Panc1 (cell line): ENCODE measurements at regions not wholly inside any gene's neighbourhood (a gene's known extent, or its start where the extent isn't known, plus 50 kb on each side); places are given as distances from the start of the nearest gene placed in this dataset.

Experiments used
- ATAC-seq: fragments of 200-7000 bp; cut with Tn5 transposase; 2 replicates; pipeline ENCODE4 v1.9.1; 2020; ENCODE audit warnings: mild to moderate bottlenecking, moderate library complexity
- BruUV-seq: library from RNA; stranded (reverse); fragments of 400-500 nt; replicated peaks from 2 replicates; lab custom pipeline; 2021; lab: Mats Ljungman, UMichigan
- CTCF ChIA-PET: fragments of 300-600 bp; sonication (Branson Sonifier 250); formaldehyde crosslinking; loops from one replicate; lab custom pipeline; 2022; ENCODE audit warnings: antibody characterized with exemption; lab: Charles Lee
- POLR2A ChIA-PET: fragments of 300-600 bp; sonication (Branson Sonifier 250); formaldehyde crosslinking; loops from one replicate; lab custom pipeline; 2022; ENCODE audit warnings: antibody characterized with exemption; lab: Charles Lee
- DNase-seq: peaks from one replicate; pipeline ENCODE4 v3.0.0-alpha.2; 2010; ENCODE audit warnings: low read depth, low spot score
- H3K27ac ChIP-seq: 2 replicates; pipeline ENCODE4 v1.5.1; 2011; ENCODE audit warnings: mild to moderate bottlenecking, low read length, inconsistent platforms
- H3K27me3 ChIP-seq: fragments of 200-500 bp; sonication (Bioruptor generic); 2 replicates; pipeline ENCODE4 v1.6.0; 2014; ENCODE audit warnings: low read length, inconsistent platforms; ENCODE audit not compliant: control insufficient read depth, insufficient read depth
- H3K36me3 ChIP-seq: fragments of 200-500 bp; sonication (Bioruptor generic); 2 replicates; pipeline ENCODE4 v1.5.1; 2014; ENCODE audit warnings: inconsistent platforms, mild to moderate bottlenecking, low read length, moderate library complexity; ENCODE audit not compliant: control insufficient read depth, insufficient read depth
- H3K4me1 ChIP-seq: 2 replicates; pipeline ENCODE4 v1.5.1; 2011; ENCODE audit warnings: inconsistent platforms, mild to moderate bottlenecking, low read length, moderate library complexity; ENCODE audit not compliant: control insufficient read depth, insufficient read depth
- H3K4me3 ChIP-seq, 2 experiments: 2 replicates each; pipeline ENCODE4 v1.5.1; 2011 to 2012; ENCODE audit warnings: low read depth in 2 of 2, low read length in 2 of 2, mild to moderate bottlenecking in 2 of 2, inconsistent platforms in 1 of 2, moderate library complexity in 1 of 2
- H3K9me3 ChIP-seq: fragments of 200-500 bp; sonication (Bioruptor generic); 2 replicates; pipeline ENCODE4 v1.5.1; 2014; ENCODE audit warnings: low read depth, mild to moderate bottlenecking, inconsistent platforms, low read length, moderate library complexity; ENCODE audit not compliant: control insufficient read depth, insufficient read depth
- POLR2AphosphoS5 ChIP-seq: IDR thresholded peaks from 2 replicates; pipeline ENCODE4 v1.6.1; 2012; ENCODE audit warnings: mild to moderate bottlenecking, low read depth, low read length, moderate library complexity
- SIN3A ChIP-seq: IDR thresholded peaks from 2 replicates; pipeline ENCODE4 v1.6.1; 2012; ENCODE audit warnings: low read depth, mild to moderate bottlenecking, low read length, moderate library complexity, borderline replicate concordance; ENCODE audit not compliant: insufficient read depth
- TCF7L2 ChIP-seq: IDR thresholded peaks from 2 replicates; pipeline ENCODE4 v1.6.1; 2011; ENCODE audit warnings: mild to moderate bottlenecking, low read depth, low read length, inconsistent platforms
- in situ Hi-C: cut with HindIII; loops from 2 replicates; pipeline ENCODE4 v1.10.0; 2016; ENCODE audit warnings: low sequenced_read_pairs, low pct_unique_long_range_greater_than_20kb
- intact Hi-C: fragments of 100-400 bp; cut with micrococcal nuclease; formaldehyde crosslinking; loops from one replicate; pipeline ENCODE4 v1.10.0; 2022; ENCODE audit not compliant: unreplicated experiment
- TF ChIP-seq, protein P1 (sequence below): fragments of 450-650 bp; IDR thresholded peaks from 2 replicates; pipeline ENCODE4 v1.5.1; 2017; ENCODE audit warnings: mild to moderate bottlenecking
- TF ChIP-seq, protein P2 (sequence below), 2 experiments: IDR thresholded peaks; 2 replicates each; pipeline ENCODE4 v1.6.1; 2011 to 2012; ENCODE audit warnings: low read depth in 2 of 2, control low read depth in 1 of 2, low read length in 1 of 2, mild to moderate bottlenecking in 1 of 2, moderate library complexity in 1 of 2; ENCODE audit not compliant: insufficient read depth in 1 of 2

DNA sequence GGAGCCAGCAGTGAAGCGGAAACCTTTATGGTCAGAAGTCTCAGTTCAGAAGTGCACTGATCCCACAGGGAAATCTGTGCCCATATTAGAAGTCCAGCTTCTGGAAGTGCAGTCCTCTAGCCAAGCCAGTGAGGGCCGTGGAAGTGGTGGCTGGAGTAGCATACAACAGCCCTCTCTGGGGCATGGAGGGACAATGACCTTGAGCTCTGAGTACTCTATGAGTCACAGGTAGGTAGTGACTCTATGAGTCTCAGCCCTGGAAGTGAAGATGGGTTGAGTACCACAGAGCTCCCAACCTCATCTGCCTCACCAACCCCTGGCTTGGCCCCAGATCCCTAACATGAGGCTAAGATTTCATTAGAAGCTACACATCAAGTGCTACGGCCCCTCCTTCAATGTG, 205.9 kb upstream of the PPP2R3A start:
- DNase-seq (no peak), ATAC-seq (no peak; the same call in 1 of the 2 replicates)
- Histone ChIP-seq H3K36me3 (no peaks in the 10 kb centered on the region), H3K27ac (no peak overlapping the region), H3K4me3 (no peak overlapping the region), H3K4me1 (no peaks in the 10 kb centered on the region), H3K27me3 (peaks cover 3% of the 10 kb centered on the region), H3K9me3 (no peaks in the 10 kb centered on the region)
- in situ Hi-C loops, result no loop called here
- intact Hi-C loops, result no loop called here
- CTCF ChIA-PET, result interaction anchor here (0.6 kb wide), 1 partner anchor 251 kb away, joined by 11 read pairs; no protein-coding TSS in a partner anchor
- no TSS peak for BruUV-seq
- POLR2A ChIA-PET, result no interaction called here
- TF ChIP-seq, protein P1, sequence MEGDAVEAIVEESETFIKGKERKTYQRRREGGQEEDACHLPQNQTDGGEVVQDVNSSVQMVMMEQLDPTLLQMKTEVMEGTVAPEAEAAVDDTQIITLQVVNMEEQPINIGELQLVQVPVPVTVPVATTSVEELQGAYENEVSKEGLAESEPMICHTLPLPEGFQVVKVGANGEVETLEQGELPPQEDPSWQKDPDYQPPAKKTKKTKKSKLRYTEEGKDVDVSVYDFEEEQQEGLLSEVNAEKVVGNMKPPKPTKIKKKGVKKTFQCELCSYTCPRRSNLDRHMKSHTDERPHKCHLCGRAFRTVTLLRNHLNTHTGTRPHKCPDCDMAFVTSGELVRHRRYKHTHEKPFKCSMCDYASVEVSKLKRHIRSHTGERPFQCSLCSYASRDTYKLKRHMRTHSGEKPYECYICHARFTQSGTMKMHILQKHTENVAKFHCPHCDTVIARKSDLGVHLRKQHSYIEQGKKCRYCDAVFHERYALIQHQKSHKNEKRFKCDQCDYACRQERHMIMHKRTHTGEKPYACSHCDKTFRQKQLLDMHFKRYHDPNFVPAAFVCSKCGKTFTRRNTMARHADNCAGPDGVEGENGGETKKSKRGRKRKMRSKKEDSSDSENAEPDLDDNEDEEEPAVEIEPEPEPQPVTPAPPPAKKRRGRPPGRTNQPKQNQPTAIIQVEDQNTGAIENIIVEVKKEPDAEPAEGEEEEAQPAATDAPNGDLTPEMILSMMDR, result no peak
- TF ChIP-seq TCF7L2 (no peak), POLR2AphosphoS5 (no peak), SIN3A (no peak)
- TF ChIP-seq, protein P2, sequence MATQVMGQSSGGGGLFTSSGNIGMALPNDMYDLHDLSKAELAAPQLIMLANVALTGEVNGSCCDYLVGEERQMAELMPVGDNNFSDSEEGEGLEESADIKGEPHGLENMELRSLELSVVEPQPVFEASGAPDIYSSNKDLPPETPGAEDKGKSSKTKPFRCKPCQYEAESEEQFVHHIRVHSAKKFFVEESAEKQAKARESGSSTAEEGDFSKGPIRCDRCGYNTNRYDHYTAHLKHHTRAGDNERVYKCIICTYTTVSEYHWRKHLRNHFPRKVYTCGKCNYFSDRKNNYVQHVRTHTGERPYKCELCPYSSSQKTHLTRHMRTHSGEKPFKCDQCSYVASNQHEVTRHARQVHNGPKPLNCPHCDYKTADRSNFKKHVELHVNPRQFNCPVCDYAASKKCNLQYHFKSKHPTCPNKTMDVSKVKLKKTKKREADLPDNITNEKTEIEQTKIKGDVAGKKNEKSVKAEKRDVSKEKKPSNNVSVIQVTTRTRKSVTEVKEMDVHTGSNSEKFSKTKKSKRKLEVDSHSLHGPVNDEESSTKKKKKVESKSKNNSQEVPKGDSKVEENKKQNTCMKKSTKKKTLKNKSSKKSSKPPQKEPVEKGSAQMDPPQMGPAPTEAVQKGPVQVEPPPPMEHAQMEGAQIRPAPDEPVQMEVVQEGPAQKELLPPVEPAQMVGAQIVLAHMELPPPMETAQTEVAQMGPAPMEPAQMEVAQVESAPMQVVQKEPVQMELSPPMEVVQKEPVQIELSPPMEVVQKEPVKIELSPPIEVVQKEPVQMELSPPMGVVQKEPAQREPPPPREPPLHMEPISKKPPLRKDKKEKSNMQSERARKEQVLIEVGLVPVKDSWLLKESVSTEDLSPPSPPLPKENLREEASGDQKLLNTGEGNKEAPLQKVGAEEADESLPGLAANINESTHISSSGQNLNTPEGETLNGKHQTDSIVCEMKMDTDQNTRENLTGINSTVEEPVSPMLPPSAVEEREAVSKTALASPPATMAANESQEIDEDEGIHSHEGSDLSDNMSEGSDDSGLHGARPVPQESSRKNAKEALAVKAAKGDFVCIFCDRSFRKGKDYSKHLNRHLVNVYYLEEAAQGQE (IDR thresholded peaks at IDR 0.05; ENCODE audit: insufficient read depth in 1 of 2, low read depth in 2 of 2, low read length in 1 of 2), result no peak

DNA sequence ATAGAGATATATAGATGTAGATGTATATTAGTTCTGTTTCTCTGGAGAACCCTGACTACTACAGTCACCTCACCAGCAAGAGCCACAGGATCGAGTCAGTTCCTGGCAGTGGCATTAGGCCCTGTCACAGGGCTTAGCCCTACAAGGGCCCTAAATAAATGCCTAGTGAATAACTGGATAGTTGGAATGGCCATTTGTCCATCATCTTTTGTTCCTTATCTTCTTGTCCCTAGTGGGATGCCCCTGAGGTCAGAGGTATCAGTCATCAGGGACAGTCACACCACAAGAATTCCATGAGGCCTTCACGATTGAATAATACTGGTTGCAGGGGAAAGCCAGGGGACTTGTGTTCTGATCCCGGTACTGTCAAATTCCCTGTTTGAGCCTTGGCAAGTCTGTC, 204.9 kb upstream of the PPP2R3A start:
- BruUV-seq, result no TSS peak
- Histone ChIP-seq H3K36me3 (no peaks in the 10 kb centered on the region), H3K9me3 (no peaks in the 10 kb centered on the region), H3K4me3 (no peak overlapping the region), H3K27ac (no peak overlapping the region), H3K27me3 (no peaks in the 10 kb centered on the region; the same call in 1 of the 2 replicates), H3K4me1 (no peaks in the 10 kb centered on the region)
- DNase-seq (no peak), ATAC-seq (no peak)
- in situ Hi-C loops, result no loop called here
- intact Hi-C loops, result no loop called here
- POLR2A ChIA-PET, result no interaction called here
- CTCF ChIA-PET, result no interaction called here
- TF ChIP-seq, protein P1, result no peak
- TF ChIP-seq POLR2AphosphoS5 (no peak), SIN3A (no peak), TCF7L2 (no peak)
- TF ChIP-seq, protein P2 (IDR thresholded peaks at IDR 0.05; ENCODE audit: insufficient read depth in 1 of 2, low read depth in 2 of 2, low read length in 1 of 2), result no peak
